Activated CD4-positive, alpha-beta T cell treated with anti-CD3 and anti-CD28 coated beads, Interleukin-2, amount 10 ng/mL, durations not matched to agents 24 days and 14 days (primary cell): ENCODE measurements at regions not wholly inside any gene's neighbourhood (a gene's known extent, or its start where the extent isn't known, plus 50 kb on each side); places are given as distances from the start of the nearest gene placed in this dataset.
"Not testable (repeated sequence)": the region's sequence is repeated elsewhere in the genome, so short reads cannot be mapped to it uniquely, and the experiment has no call there.

Source experiments
- DNase-seq: peaks from one replicate; pipeline ENCODE4 v3.0.0; 2022
- H3K27ac Mint-ChIP-seq: one replicate; pipeline ENCODE4 v1.8.0; 2022; ENCODE audit warnings: mild to moderate bottlenecking, mixed read lengths
- H3K27me3 Mint-ChIP-seq: one replicate; pipeline ENCODE4 v1.8.0; 2022; ENCODE audit warnings: mixed read lengths
- H3K36me3 Mint-ChIP-seq: one replicate; pipeline ENCODE4 v1.8.0; 2022; ENCODE audit warnings: low read depth, mild to moderate bottlenecking, mixed read lengths
- H3K4me1 Mint-ChIP-seq: one replicate; pipeline ENCODE4 v1.8.0; 2021; ENCODE audit warnings: mixed read lengths
- H3K4me3 Mint-ChIP-seq: one replicate; pipeline ENCODE4 v1.8.0; 2022; ENCODE audit warnings: mild to moderate bottlenecking, moderate library complexity, mixed read lengths
- H3K9me3 Mint-ChIP-seq: one replicate; pipeline ENCODE4 v1.8.0; 2021; ENCODE audit warnings: mixed read lengths
- intact Hi-C: fragments of 100-400 bp; cut with micrococcal nuclease; formaldehyde crosslinking; loops from one replicate; pipeline ENCODE4 v1.15.1; 2023

DNA sequence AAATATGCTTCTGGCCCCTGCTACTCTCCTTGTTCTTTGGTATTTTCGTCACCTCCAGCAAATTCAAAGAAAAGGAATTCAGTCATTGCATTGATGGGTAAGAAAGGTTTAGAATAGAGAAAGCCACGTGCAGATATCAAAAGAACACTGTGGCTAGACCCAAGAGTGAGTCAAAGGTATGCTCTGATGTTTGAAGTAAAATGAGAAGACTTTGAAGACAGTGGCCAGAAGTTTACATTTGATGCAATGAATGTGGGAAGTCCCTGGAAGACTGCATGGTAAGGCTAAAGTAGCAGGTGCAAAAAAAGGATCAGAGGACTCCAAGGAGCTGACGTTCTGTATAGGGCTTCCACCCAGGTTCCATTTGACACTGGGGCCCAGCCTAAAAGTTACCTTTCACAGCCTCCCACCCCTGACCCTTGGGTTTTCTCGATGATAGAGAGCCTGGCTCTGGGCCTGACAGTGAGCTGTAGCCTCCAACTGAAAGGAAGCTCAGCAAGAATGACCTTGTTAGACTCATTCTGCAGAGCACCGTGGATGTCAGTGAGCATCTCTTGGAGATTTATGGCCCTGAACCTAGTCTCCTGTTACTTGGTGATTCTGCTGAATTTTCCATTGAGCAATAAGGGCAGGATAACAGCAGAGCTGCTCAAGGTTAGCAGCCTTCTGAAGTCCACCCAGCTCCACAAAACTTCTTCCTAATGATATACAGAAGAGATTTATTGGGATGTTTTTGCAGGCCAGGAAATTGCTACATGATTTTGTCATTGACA lies 223.7 kb upstream of the RBBP8 start:
- H3K36me3 Mint-ChIP-seq, result no peaks in the 10 kb centered on the region
- no peaks in the 10 kb centered on the region for H3K27me3 Mint-ChIP-seq
- no peak overlapping the region for H3K27ac Mint-ChIP-seq
- H3K4me1 Mint-ChIP-seq, result no peaks in the 10 kb centered on the region
- no peaks in the 10 kb centered on the region for H3K9me3 Mint-ChIP-seq
- intact Hi-C loops, result loop anchor here (10.0 kb wide), 1 partner anchor 715 kb away; no protein-coding TSS in a partner anchor
- H3K4me3 Mint-ChIP-seq, result no peak overlapping the region
- no peak for DNase-seq

DNA sequence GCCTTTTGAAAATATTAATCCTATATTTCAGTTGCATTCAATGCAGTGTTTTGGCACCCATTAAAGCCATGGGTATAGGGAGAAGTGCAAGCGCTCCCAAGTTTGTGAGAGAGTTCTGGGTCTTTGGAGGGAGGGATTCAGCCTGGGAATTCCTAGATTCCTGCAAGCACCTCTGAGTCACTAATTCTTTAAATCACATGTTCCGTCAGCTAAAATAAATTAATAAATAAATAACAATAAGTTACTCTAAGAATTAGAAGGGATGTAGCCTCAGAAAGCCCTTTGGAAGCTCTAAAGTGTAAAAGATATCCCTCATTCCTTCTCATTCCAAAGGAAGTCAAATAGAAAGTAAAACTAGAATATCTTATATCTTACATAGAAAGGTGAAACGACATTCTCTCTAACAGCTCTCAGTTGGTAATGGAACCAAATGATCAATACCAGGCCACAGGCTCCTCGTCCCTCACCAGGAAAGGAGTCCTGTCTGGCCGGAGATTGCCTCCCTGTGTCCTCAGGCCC lies 222.4 kb upstream of the RBBP8 start:
- Mint-ChIP-seq H3K27ac (no peak overlapping the region), H3K36me3 (no peaks in the 10 kb centered on the region), H3K4me3 (no peak overlapping the region), H3K4me1 (no peaks in the 10 kb centered on the region), H3K27me3 (no peaks in the 10 kb centered on the region), H3K9me3 (no peaks in the 10 kb centered on the region)
- intact Hi-C loops, result no loop called here
- DNase-seq, result no peak

DNA sequence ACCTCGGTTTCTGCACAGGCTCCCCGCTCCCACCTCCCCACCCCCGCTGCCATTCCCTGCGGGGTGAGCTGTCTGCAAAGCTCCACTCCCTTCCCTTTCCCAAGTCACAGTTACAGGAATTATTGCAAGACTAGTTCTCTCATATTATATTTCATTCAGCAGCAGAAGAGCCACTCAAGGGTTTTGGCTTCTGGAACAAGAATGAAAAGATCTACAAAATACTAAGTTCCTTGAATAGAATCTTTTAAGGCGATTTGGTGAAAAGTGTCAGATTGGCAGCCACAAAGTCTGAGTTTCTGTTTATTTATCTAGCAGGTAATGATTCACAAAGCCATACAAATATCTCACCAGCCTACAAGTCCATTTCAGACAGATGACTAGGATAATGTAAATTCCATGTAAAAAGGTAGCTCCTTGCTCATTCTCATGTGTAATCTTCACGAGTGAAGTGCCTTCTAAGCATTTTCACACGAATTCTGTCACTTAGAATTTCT lies 221.9 kb upstream of the RBBP8 start:
- H3K4me1 Mint-ChIP-seq, result no peaks in the 10 kb centered on the region
- H3K9me3 Mint-ChIP-seq, result no peaks in the 10 kb centered on the region
- no peaks in the 10 kb centered on the region for H3K36me3 Mint-ChIP-seq
- H3K27me3 Mint-ChIP-seq, result no peaks in the 10 kb centered on the region
- no peak overlapping the region for H3K27ac Mint-ChIP-seq
- no peak overlapping the region for H3K4me3 Mint-ChIP-seq
- intact Hi-C loops, result no loop called here
- no peak for DNase-seq

DNA sequence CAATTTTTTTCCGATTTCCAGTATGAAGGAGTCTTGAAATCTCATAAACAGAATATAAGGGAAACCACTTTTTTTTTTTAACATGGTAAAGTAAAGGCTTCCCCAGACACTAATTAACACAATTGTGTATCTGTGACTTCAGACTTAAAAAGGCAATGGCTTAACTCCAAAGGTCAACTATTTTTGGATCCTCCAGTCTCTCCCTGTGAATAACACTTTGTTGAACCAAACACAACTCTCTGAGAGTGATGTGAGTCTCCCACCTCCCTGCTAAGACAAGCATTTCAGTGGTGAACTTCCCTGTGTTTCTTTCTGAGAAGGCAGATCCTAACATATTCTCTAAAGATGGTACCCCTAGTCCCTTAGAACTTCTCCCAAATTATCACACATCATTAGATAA lies 219.6 kb upstream of the RBBP8 start:
- intact Hi-C loops, result no loop called here
- H3K27me3 Mint-ChIP-seq, result no peaks in the 10 kb centered on the region
- no peak for DNase-seq
- no peaks in the 10 kb centered on the region for H3K9me3 Mint-ChIP-seq
- no peaks in the 10 kb centered on the region for H3K4me1 Mint-ChIP-seq
- no peak overlapping the region for H3K27ac Mint-ChIP-seq
- no peak overlapping the region for H3K4me3 Mint-ChIP-seq
- H3K36me3 Mint-ChIP-seq, result no peaks in the 10 kb centered on the region

DNA sequence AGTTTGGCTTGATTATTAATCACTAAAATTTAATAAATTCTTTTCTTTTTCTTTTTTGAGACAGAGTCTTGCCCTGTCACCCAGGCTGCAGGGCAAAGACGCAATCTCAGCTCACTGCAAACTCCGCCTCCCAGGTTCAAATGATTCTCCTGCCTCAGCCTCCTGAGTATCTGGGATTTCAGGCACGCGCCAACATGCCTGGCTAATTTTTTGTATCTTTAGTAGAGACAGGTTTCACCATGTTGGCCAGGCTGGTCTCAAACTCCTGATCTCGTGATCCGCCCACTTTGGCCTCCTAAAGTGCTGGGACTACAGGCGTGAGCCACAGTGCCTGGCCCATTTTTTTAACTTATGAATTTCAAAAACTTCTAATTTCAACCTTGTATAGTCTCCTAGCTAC lies 215.6 kb upstream of the RBBP8 start:
- H3K9me3 Mint-ChIP-seq, H3K27ac Mint-ChIP-seq, H3K4me3 Mint-ChIP-seq, H3K36me3 Mint-ChIP-seq, H3K4me1 Mint-ChIP-seq, intact Hi-C loops, H3K27me3 Mint-ChIP-seq, DNase-seq: not testable (repeated sequence)

DNA sequence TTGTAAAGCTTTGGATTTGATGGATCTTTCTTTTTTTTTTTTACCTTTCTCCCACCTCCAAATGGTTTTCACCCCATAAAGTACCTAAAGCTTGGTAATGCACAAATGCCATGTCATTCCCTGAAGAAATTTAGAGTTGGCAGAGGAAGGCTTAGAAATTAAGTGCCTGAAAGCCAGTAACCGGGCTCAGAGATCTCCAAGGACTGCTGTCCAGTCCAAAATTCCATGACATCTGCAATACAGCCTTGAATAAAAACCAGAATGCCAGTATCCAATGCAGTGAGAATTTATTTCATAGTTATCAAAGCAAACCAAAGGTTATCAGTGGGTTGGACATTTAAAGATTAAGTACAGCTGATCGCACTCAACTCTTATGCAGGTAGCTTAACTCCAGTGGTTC lies 209.9 kb upstream of the RBBP8 start:
- H3K4me3 Mint-ChIP-seq, result no peak overlapping the region
- no peaks in the 10 kb centered on the region for H3K4me1 Mint-ChIP-seq
- no peak for DNase-seq
- no peaks in the 10 kb centered on the region for H3K9me3 Mint-ChIP-seq
- intact Hi-C loops, result no loop called here
- no peaks in the 10 kb centered on the region for H3K36me3 Mint-ChIP-seq
- no peaks in the 10 kb centered on the region for H3K27me3 Mint-ChIP-seq
- no peak overlapping the region for H3K27ac Mint-ChIP-seq

DNA sequence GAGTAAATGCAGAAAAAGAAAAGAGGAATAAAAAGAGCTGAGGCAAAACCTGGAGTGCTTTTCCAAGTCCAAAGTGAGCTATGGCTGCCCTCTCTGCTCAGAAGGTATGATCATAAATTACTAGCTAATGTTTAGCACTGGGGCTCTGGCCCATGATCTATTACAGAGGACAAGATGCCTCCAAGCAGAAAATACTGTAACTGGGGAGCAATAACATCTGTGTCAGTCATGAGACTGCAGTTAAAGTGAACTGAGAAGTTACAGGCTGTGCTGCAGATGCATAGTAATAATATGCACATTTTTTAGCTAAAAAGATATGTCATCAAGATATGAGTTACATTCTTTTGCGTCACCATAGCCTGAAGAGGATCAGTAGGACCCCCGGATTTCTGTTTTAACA lies 209.4 kb upstream of the RBBP8 start:
- Mint-ChIP-seq H3K9me3 (no peaks in the 10 kb centered on the region), H3K36me3 (no peaks in the 10 kb centered on the region), H3K4me1 (no peaks in the 10 kb centered on the region), H3K27ac (no peak overlapping the region), H3K4me3 (no peak overlapping the region), H3K27me3 (peaks cover 4% of the 10 kb centered on the region)
- intact Hi-C loops, result no loop called here
- peak; percentile 25 for DNase-seq

DNA sequence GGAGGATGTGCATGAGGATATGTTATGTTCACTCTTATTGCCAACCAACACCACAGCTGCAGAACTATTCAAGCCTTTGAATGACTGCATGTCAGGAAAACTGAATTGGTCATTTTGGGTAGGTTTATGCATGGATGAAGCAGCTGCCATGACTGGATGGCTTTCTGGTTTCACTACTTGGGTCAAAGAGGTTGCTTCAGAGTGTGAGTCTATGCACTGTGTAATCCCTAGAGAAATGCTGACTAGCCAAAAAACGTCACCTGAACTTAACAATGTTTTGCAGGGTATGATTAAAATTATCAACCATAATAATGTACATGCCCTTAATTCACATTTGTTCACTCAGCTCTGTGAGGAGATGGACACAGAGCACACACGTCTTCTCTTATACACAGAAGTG lies 206.7 kb upstream of the RBBP8 start:
- H3K36me3 Mint-ChIP-seq, result no peaks in the 10 kb centered on the region
- no peak overlapping the region for H3K27ac Mint-ChIP-seq
- H3K4me1 Mint-ChIP-seq, result no peaks in the 10 kb centered on the region
- no peaks in the 10 kb centered on the region for H3K9me3 Mint-ChIP-seq
- H3K27me3 Mint-ChIP-seq, result peaks cover 9% of the 10 kb centered on the region
- intact Hi-C loops, result no loop called here
- no peak overlapping the region for H3K4me3 Mint-ChIP-seq
- DNase-seq, result peak; percentile 6

DNA sequence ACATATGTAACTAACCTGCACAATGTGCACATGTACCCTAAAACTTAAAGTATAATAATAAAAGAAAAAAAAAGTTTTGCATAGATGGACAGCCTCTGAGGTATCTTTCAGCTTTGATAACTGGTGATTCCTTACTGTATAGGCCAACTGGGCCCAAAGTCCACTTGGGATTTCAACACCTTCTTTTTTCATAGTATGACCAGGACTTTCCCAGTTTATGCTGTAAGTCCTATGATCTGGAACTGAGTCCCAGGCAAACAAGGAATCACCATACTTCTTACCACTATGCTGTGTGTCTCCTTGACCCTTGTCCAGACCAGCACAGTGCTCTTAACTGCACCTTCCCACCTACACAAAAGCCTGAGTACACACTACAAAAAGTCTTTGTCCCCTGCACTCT lies 205.1 kb upstream of the RBBP8 start:
- DNase-seq, result no peak
- intact Hi-C loops, result no loop called here
- no peaks in the 10 kb centered on the region for H3K9me3 Mint-ChIP-seq

DNA sequence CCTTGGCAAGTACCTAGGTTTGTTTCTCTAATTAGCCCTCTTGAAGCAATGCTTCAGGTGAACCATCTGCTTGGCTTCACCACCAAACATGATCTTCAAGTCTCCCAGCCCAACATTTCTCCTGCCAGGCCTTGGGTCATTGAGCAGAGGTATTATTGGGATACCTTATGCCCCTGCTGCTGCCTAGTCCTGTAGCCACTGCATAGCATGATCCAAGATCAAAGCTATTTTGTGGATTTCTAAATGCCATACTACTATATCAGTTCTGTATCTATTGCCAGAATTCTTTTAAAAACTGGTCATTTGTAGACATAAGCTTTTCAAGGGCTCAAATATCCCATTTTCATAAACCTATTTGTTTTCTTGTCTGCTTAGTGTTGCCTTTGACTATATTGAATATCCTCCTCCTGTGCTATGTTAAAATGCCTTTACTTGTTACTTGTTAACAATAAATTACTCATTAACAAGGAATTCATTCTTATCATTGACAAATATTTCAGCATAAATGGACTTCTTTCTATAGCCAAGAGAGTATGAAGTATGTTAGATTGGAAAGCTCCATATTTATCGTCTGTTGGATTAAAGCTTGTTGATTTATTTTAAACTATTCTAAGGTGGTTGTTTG lies 204.5 kb upstream of the RBBP8 start:
- H3K4me1 Mint-ChIP-seq, result no peaks in the 10 kb centered on the region
- H3K36me3 Mint-ChIP-seq, result no peaks in the 10 kb centered on the region
- DNase-seq, result peak; percentile 38
- intact Hi-C loops, result no loop called here
- no peak overlapping the region for H3K27ac Mint-ChIP-seq
- no peaks in the 10 kb centered on the region for H3K9me3 Mint-ChIP-seq
- H3K4me3 Mint-ChIP-seq, result no peak overlapping the region
- peaks cover 20% of the 10 kb centered on the region for H3K27me3 Mint-ChIP-seq

More for the DNA sequence above, 205.1 kb upstream of the RBBP8 start:
- Mint-ChIP-seq H3K4me1 (no peaks in the 10 kb centered on the region), H3K36me3 (no peaks in the 10 kb centered on the region), H3K4me3 (no peak overlapping the region), H3K27ac (no peak overlapping the region), H3K27me3 (peaks cover 15% of the 10 kb centered on the region)

DNA sequence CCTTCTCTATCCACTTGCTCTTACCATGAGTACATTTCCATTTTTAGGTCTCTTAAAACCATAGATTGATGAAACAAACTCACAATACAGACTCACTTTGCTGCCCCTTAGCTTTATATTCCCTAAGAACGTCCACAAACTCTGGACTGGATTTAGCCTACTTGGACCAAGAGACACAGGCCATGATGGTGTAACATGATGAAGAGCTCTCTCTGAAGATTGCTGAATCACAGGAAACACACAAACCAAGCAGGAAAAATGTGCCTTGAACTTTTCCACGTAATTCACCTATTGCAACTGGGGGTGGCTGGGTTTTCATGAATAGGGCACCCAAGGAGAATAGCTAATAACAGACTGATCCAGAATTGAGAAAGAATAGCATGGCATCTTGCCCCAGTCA lies 201.7 kb upstream of the RBBP8 start:
- Mint-ChIP-seq H3K27me3 (peaks cover 20% of the 10 kb centered on the region), H3K36me3 (no peaks in the 10 kb centered on the region), H3K4me1 (no peaks in the 10 kb centered on the region), H3K4me3 (no peak overlapping the region), H3K27ac (no peak overlapping the region), H3K9me3 (no peaks in the 10 kb centered on the region)
- intact Hi-C loops, result no loop called here
- DNase-seq, result no peak

DNA sequence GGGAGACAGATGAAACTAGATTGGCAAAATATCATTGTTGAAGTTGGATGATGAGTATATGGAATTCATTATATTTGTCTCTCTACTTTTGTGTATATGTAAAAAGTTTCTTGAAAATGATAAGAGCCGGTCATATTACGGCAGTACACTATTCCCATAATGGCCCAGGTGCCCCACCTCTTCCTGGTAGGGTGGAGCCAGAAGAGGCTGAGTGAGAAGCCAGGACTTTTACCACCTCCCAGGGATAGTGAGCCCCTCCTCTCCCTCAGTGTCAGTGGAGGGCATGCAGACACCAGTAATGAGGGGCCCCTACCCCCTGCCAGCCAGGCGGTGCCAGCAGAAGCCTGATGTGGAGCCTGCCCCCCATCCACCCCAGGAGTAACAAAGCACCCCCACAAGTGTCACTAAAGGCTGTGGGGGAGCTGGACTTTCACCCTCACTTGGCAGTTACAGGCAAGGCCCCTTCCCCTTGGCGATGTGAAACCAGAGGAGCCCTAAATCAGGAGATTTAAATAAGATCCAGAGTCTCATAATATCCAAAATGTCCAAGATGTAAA lies 198.9 kb upstream of the RBBP8 start:
- Mint-ChIP-seq H3K27ac (no peak overlapping the region), H3K4me1 (peaks cover 1% of the 10 kb centered on the region), H3K36me3 (no peaks in the 10 kb centered on the region), H3K27me3 (peaks cover 15% of the 10 kb centered on the region), H3K4me3 (no peak overlapping the region), H3K9me3 (no peaks in the 10 kb centered on the region)
- intact Hi-C loops, result no loop called here
- no peak for DNase-seq

DNA sequence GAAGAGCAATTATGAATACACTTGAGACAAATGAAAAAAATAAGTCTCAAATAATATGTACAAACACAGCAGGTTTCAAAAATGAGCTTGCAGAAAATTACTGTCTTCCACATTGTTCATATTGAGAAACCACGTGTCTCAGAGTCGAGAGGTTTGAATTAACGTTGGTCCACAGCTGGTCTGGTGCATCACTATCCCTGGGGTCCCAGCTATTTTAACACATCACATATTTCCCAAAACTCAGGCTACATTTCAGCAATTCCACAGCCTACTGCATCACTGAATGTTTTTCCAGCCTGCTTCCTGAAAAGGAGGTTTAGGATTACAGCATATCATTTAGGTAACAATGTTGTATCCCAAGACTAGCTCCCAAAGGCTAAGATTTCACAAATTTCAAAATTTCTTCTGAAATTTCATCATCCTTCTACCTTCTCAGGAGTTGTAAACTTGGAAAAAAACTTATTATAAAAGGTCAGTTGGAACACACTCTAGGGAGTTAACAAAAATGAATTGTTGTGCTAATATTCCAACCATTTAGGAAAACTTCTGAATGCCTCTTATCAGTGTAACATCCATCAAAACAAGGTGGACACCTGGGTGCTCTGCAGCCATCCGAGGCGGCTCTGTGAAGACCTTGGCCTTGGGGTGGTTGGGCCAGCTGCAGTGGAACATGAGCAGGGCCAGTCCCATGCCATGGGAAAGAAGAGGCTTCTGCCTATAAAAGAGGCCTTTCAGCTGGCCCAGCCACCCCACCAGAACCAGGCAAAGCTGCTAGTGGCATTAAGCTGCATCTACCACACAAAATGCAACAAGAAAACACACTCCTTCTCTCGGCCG lies 198.1 kb upstream of the RBBP8 start:
- Mint-ChIP-seq H3K27ac (no peak overlapping the region), H3K4me1 (peaks cover 7% of the 10 kb centered on the region), H3K9me3 (no peaks in the 10 kb centered on the region), H3K4me3 (no peak overlapping the region), H3K36me3 (no peaks in the 10 kb centered on the region), H3K27me3 (peaks cover 15% of the 10 kb centered on the region)
- intact Hi-C loops, result no loop called here
- DNase-seq, result no peak

DNA sequence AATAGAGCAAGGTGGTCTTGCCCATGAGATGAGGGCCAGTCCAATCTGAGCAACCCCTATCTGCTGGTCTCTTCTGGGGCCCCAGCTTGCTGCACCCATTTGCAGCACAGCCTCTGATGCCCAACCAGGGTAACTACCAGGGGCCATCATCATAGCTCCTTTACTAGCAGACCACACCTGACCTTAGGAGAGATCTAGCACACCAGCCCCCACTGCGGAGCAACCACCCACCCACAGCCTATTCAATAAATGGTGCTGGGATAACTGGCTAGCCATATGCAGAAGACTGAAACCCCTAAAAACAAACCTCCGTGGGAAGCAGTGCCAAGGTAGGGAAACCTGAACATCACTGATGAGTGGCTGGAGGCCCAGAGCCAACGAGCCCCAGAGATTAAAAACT lies 196.1 kb upstream of the RBBP8 start:
- H3K27ac Mint-ChIP-seq, result no peak overlapping the region
- H3K9me3 Mint-ChIP-seq, result peaks cover under 1% of the 10 kb centered on the region
- DNase-seq, result no peak
- peaks cover 11% of the 10 kb centered on the region for H3K4me1 Mint-ChIP-seq
- no peaks in the 10 kb centered on the region for H3K36me3 Mint-ChIP-seq
- H3K4me3 Mint-ChIP-seq, result no peak overlapping the region
- peaks cover 10% of the 10 kb centered on the region for H3K27me3 Mint-ChIP-seq
- intact Hi-C loops, result no loop called here
